Panc1 (cell line): ENCODE measurements at regions not wholly inside any gene's neighbourhood (a gene's known extent, or its start where the extent isn't known, plus 50 kb on each side); places are given as distances from the start of the nearest gene placed in this dataset.

Experiments
- POLR2AphosphoS5 ChIP-seq: IDR thresholded peaks from 2 replicates; pipeline ENCODE4 v1.6.1; 2012; ENCODE audit warnings: mild to moderate bottlenecking, low read depth, low read length, moderate library complexity
- SIN3A ChIP-seq: IDR thresholded peaks from 2 replicates; pipeline ENCODE4 v1.6.1; 2012; ENCODE audit warnings: low read depth, mild to moderate bottlenecking, low read length, moderate library complexity, borderline replicate concordance; ENCODE audit not compliant: insufficient read depth
- TF ChIP-seq, protein P1 (sequence below): fragments of 450-650 bp; IDR thresholded peaks from 2 replicates; pipeline ENCODE4 v1.5.1; 2017; ENCODE audit warnings: mild to moderate bottlenecking

DNA sequence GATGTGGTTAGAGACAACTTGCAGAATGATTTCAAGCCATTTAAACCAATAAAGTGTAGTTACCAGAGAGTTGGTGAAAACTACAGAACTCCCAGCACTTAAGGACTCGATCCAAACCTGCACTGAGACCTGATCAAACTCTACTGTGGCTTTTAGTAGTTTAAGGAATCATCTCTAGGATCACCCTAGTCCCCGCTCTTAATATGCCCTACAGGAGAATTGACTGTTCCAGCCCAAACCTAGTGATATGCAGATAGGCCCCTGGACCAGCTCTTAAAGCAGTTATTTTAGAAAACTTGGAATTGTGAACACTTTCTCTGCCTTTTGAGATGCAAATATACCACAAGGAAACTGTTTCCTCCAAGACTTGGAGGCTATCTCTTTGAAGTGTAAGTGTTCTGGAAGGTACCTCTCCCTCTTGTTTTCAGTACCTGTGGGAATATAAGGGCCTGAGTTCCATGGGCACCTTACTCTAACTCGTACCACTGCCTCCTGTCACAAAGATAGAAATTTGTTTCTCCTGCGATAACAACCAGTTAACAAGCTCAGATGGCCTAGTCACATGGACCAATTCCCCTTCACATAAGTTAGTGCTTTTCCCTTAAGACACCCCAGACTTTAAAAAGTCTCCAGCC lies 1367.2 kb upstream of the SLC39A10 start:
- TF ChIP-seq, protein P1, sequence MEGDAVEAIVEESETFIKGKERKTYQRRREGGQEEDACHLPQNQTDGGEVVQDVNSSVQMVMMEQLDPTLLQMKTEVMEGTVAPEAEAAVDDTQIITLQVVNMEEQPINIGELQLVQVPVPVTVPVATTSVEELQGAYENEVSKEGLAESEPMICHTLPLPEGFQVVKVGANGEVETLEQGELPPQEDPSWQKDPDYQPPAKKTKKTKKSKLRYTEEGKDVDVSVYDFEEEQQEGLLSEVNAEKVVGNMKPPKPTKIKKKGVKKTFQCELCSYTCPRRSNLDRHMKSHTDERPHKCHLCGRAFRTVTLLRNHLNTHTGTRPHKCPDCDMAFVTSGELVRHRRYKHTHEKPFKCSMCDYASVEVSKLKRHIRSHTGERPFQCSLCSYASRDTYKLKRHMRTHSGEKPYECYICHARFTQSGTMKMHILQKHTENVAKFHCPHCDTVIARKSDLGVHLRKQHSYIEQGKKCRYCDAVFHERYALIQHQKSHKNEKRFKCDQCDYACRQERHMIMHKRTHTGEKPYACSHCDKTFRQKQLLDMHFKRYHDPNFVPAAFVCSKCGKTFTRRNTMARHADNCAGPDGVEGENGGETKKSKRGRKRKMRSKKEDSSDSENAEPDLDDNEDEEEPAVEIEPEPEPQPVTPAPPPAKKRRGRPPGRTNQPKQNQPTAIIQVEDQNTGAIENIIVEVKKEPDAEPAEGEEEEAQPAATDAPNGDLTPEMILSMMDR = no peak
- TF ChIP-seq POLR2AphosphoS5 (no peak), SIN3A (no peak)
